GM12878 (cell line): ENCODE measurements at regions not wholly inside any gene's neighbourhood (a gene's known extent, or its start where the extent isn't known, plus 50 kb on each side); places are given as distances from the start of the nearest gene placed in this dataset.

Experiments
- ATAC-seq: fragments of 200-7000 bp; cut with Tn5 transposase; 3 replicates; pipeline ENCODE4 v1.9.1; 2020; ENCODE audit warnings: mild to moderate bottlenecking, moderate library complexity
- BruUV-seq: library from RNA; stranded (reverse); fragments of 400-500 nt; replicated peaks from 2 replicates; lab custom pipeline; 2021; lab: Mats Ljungman, UMichigan
- CTCF ChIA-PET: fragments of 300-600 bp; sonication (Branson Sonifier 250); formaldehyde crosslinking; extraction: SDS; loops from one replicate; lab custom pipeline; 2021; ENCODE audit warnings: inconsistent platforms; lab: Yijun Ruan, JAX
- POLR2A ChIA-PET: fragments of 350-600 bp; formaldehyde crosslinking; extraction: SDS; loops from one replicate; lab custom pipeline; 2021; ENCODE audit warnings: inconsistent platforms; lab: Charles Lee
- RAD21 ChIA-PET: fragments of 300-600 bp; sonication (Branson Sonifier 250); formaldehyde crosslinking; loops from one replicate; lab custom pipeline; 2023; ENCODE audit warnings: antibody characterized with exemption; ENCODE audit not compliant: unreplicated experiment; lab: Charles Lee
- SMC1A ChIA-PET: fragments of 300-600 bp; sonication (Branson Sonifier 250); formaldehyde crosslinking; loops from one replicate; lab custom pipeline; 2023; ENCODE audit not compliant: unreplicated experiment, uncharacterized antibody; lab: Charles Lee
- DNase-seq: peaks from one replicate; pipeline ENCODE4 v3.0.0-alpha.2; 2011; ENCODE audit warnings: low read depth, low spot score
- FAIRE-seq: peaks from 3 replicates; lab custom pipeline; 2011; peaks lifted over from hg19 to GRCh38; lab: Jason Lieb, UNC
- H2AFZ ChIP-seq: 2 replicates; pipeline ENCODE4 v1.6.0; 2011; ENCODE audit warnings: low read depth, low read length, control low read depth; ENCODE audit not compliant: control insufficient read depth
- H3K27ac ChIP-seq: 2 replicates; pipeline ENCODE4 v1.5.1; 2011; ENCODE audit warnings: control low read depth; ENCODE audit not compliant: control insufficient read depth, insufficient read depth
- H3K27me3 ChIP-seq, 2 experiments: replicated peaks in 1 of 2; 2 replicates each; pipeline versions ENCODE4 v1.6.0 to v1.6.1; 2011; ENCODE audit warnings: low read length in 1 of 2; ENCODE audit not compliant: control insufficient read depth in 2 of 2, insufficient read depth in 2 of 2
- H3K36me3 ChIP-seq, 2 experiments: 2 replicates each; pipeline ENCODE4 v1.5.1; 2011; ENCODE audit warnings: low read length in 1 of 2; ENCODE audit not compliant: control insufficient read depth in 2 of 2, insufficient read depth in 2 of 2
- H3K4me1 ChIP-seq: 2 replicates; pipeline ENCODE4 v1.6.1; 2011; ENCODE audit warnings: mild to moderate bottlenecking, low read length, moderate library complexity, mixed read lengths; ENCODE audit not compliant: control insufficient read depth, insufficient read depth
- H3K4me2 ChIP-seq: 2 replicates; pipeline ENCODE4 v1.6.0; 2011; ENCODE audit warnings: control low read depth; ENCODE audit not compliant: control insufficient read depth, insufficient read depth
- H3K4me3 ChIP-seq: fragments of 200-600 bp; sonication (generic); 2 replicates; pipeline ENCODE4 v1.5.1; 2016
- H3K79me2 ChIP-seq: 2 replicates; pipeline ENCODE4 v1.6.0; 2011; ENCODE audit warnings: low read length; ENCODE audit not compliant: control insufficient read depth, insufficient read depth
- H3K9ac ChIP-seq: 2 replicates; pipeline ENCODE4 v1.8.0; 2011; ENCODE audit warnings: low read length, control low read depth, mixed read lengths; ENCODE audit not compliant: control insufficient read depth, insufficient read depth
- H3K9me3 ChIP-seq: replicated peaks from 3 replicates; pipeline ENCODE4 v1.5.1; 2011; ENCODE audit warnings: mild to moderate bottlenecking, low read length; ENCODE audit not compliant: control insufficient read depth, insufficient read depth
- H4K20me1 ChIP-seq: 2 replicates; pipeline ENCODE4 v1.6.0; 2011; ENCODE audit not compliant: control insufficient read depth, insufficient read depth
- ATF3 ChIP-seq: IDR thresholded peaks from 2 replicates; pipeline ENCODE4 v1.6.1; 2011; ENCODE audit warnings: low read depth, mild to moderate bottlenecking, low read length, moderate library complexity, borderline replicate concordance; ENCODE audit errors: extremely low read depth
- CHD2 ChIP-seq: IDR thresholded peaks from 2 replicates; pipeline ENCODE4 v1.6.1; 2011; ENCODE audit warnings: low read depth, low read length, improper control_type of control experiment, borderline replicate concordance
- E4F1 ChIP-seq: fragments of 450-650 bp; IDR thresholded peaks from 2 replicates; pipeline ENCODE4 v1.6.1; 2018; ENCODE audit warnings: borderline replicate concordance, mild to moderate bottlenecking; ENCODE audit not compliant: partially characterized antibody
- HDAC2 ChIP-seq: fragments of 200-600 bp; sonication (generic); IDR thresholded peaks from 2 replicates; pipeline ENCODE4 v1.6.1; 2017
- KDM1A ChIP-seq: fragments of 200-600 bp; sonication (generic); IDR thresholded peaks from 2 replicates; pipeline ENCODE4 v1.6.1; 2016; ENCODE audit warnings: borderline replicate concordance
- MAX ChIP-seq: IDR thresholded peaks from 2 replicates; pipeline ENCODE4 v1.6.1; 2012; ENCODE audit warnings: low read depth, low read length, improper control_type of control experiment
- NFYA ChIP-seq: IDR thresholded peaks from 2 replicates; pipeline ENCODE4 v1.6.1; 2011; ENCODE audit warnings: low read depth, mild to moderate bottlenecking, low read length, improper control_type of control experiment, borderline replicate concordance
- NFYB ChIP-seq: IDR thresholded peaks from 2 replicates; pipeline ENCODE4 v1.6.1; 2011; ENCODE audit warnings: low read depth, mild to moderate bottlenecking, low read length, improper control_type of control experiment, moderate library complexity; ENCODE audit not compliant: insufficient read depth
- POLR2AphosphoS5 ChIP-seq: IDR thresholded peaks from 2 replicates; pipeline ENCODE4 v1.6.1; 2011; ENCODE audit warnings: mild to moderate bottlenecking, low read length, inconsistent platforms
- RAD21 ChIP-seq: IDR thresholded peaks from 2 replicates; pipeline ENCODE4 v1.6.1; 2011; ENCODE audit warnings: mild to moderate bottlenecking, low read depth, low read length, moderate library complexity; ENCODE audit not compliant: insufficient read depth
- RELB ChIP-seq: fragments of 450-650 bp; IDR thresholded peaks from 2 replicates; pipeline ENCODE4 v1.6.1; 2017; ENCODE audit warnings: low read depth, mild to moderate bottlenecking, moderate library complexity
- RFX5 ChIP-seq: IDR thresholded peaks from 2 replicates; pipeline ENCODE4 v1.6.1; 2011; ENCODE audit warnings: low read depth, low read length, improper control_type of control experiment
- SIN3A ChIP-seq: IDR thresholded peaks from 2 replicates; pipeline ENCODE4 v1.6.1; 2012; ENCODE audit warnings: low read depth, low read length, improper control_type of control experiment
- SREBF1 ChIP-seq: IDR thresholded peaks from 2 replicates; pipeline ENCODE4 v1.6.1; 2012; ENCODE audit warnings: mild to moderate bottlenecking, low read length
- STAT1 ChIP-seq: fragments of 450-650 bp; conservative IDR thresholded peaks from 2 replicates; pipeline ENCODE4 v1.6.1; 2014; ENCODE audit warnings: antibody characterized with exemption, mild to moderate bottlenecking
- TCF12 ChIP-seq: IDR thresholded peaks from 2 replicates; pipeline ENCODE4 v1.6.1; 2011; ENCODE audit warnings: low read depth, mild to moderate bottlenecking, low read length
- TCF7 ChIP-seq: IDR thresholded peaks from 2 replicates; pipeline ENCODE4 v1.6.1; 2014; ENCODE audit warnings: antibody characterized with exemption, borderline replicate concordance
- ZNF687 ChIP-seq: fragments of 450-650 bp; IDR thresholded peaks from 2 replicates; pipeline ENCODE4 v1.6.1; 2017; ENCODE audit warnings: mild to moderate bottlenecking, moderate library complexity
- WGBS: methylation state at CpG from one replicate; pipeline ENCODE4 v1.1.6; 2016; ENCODE audit warnings: low lambda C conversion rate; ENCODE audit not compliant: insufficient replicate concordance, insufficient coverage; ENCODE audit errors: missing lambda C conversion rate; 5-methylcytosine and 5-hydroxymethylcytosine counted together
- in situ Hi-C: fragments of 300-500 bp; cut with MboI; formaldehyde crosslinking; loops from 9 replicates; pipeline ENCODE4 v1.14.3; 2018; ENCODE audit warnings: mixed read lengths
- intact Hi-C: fragments of 100-400 bp; cut with micrococcal nuclease; formaldehyde crosslinking; loops from one replicate; pipeline ENCODE4 v1.14.2; 2022; ENCODE audit not compliant: unreplicated experiment

GRCh38 chr10:78394047-78394446, 360.4 kb downstream of the RPS24 start:
- Histone ChIP-seq H3K36me3 (no peaks in the 10 kb centered on the region), H3K27ac (no peak overlapping the region), H3K4me2 (no peak overlapping the region), H4K20me1 (no peaks in the 10 kb centered on the region), H3K9ac (no peak overlapping the region), H3K4me3 (no peak overlapping the region), H3K9me3 (no peaks in the 10 kb centered on the region), H2AFZ (no peak overlapping the region), H3K27me3 (peaks cover 0 to 2% of the 10 kb centered on the region in 2 experiments; a peak in 3 of 4 replicates), H3K79me2 (no peaks in the 10 kb centered on the region), H3K4me1 (no peaks in the 10 kb centered on the region)
- RAD21 ChIA-PET: no interaction called here
- intact Hi-C loops: no loop called here
- SMC1A ChIA-PET: no interaction called here
- CTCF ChIA-PET: interaction anchor here (0.6 kb wide), 1 partner anchor 17 kb away, joined by 3 read pairs; no protein-coding TSS in a partner anchor
- no peak for ATAC-seq
- no TSS peak for BruUV-seq
- no peak for FAIRE-seq
- 34% methylated on average over 4 of the region's 4 CpGs for WGBS
- POLR2A ChIA-PET: no interaction called here
- in situ Hi-C loops: no loop called here
- DNase-seq: no peak
- TF ChIP-seq NFYA: no peak
- no peak for TF ChIP-seq RAD21
- no peak for TF ChIP-seq MAX
- no peak for TF ChIP-seq RFX5
- no peak for TF ChIP-seq CHD2
- TF ChIP-seq NFYB: no peak
- no peak for TF ChIP-seq E4F1
- TF ChIP-seq ZNF687: no peak
- no peak for TF ChIP-seq TCF12
- no peak for TF ChIP-seq HDAC2
- no peak for TF ChIP-seq KDM1A
- TF ChIP-seq RELB: no peak
- no peak for TF ChIP-seq POLR2AphosphoS5
- TF ChIP-seq SIN3A: no peak
- TF ChIP-seq TCF7: no peak
- no peak for TF ChIP-seq SREBF1
- TF ChIP-seq ATF3: no peak
- no peak for TF ChIP-seq STAT1
